IMR-90 (cell line): ENCODE measurements at regions not wholly inside any gene's neighbourhood (a gene's known extent, or its start where the extent isn't known, plus 50 kb on each side); places are given as distances from the start of the nearest gene placed in this dataset.
A peak's percentile ranks its signal among the peaks of the same experiment; 100 is the strongest.

Experiments
- ATAC-seq: fragments of 200-7000 bp; cut with Tn5 transposase; 2 replicates; pipeline ENCODE4 v1.9.1; 2020; ENCODE audit warnings: low read depth, mild to moderate bottlenecking, moderate library complexity
- BruUV-seq: library from RNA; stranded (reverse); fragments of 400-500 nt; replicated peaks from 2 replicates; lab custom pipeline; 2021; lab: Mats Ljungman, UMichigan
- CTCF ChIA-PET: fragments of 300-600 bp; formaldehyde crosslinking; extraction: SDS; loops from one replicate; lab custom pipeline; 2021; ENCODE audit warnings: antibody characterized with exemption; lab: Yijun Ruan, JAX
- POLR2A ChIA-PET: fragments of 300-600 bp; sonication (Branson Sonifier 250); formaldehyde crosslinking; loops from one replicate; lab custom pipeline; 2022; ENCODE audit warnings: antibody characterized with exemption; ENCODE audit not compliant: unreplicated experiment; lab: Charles Lee
- DNase-seq: peaks from one replicate; pipeline ENCODE4 v3.0.0; 2013
- H2AFZ ChIP-seq: replicated peaks from 2 replicates; pipeline ENCODE3; 2013; ENCODE audit warnings: low read length, mild to moderate bottlenecking; ENCODE audit not compliant: poor library complexity
- H2AK5ac ChIP-seq: 2 replicates; pipeline ENCODE4 v1.6.1; 2013; ENCODE audit warnings: low read depth, low read length, inconsistent platforms
- H2AK9ac ChIP-seq: replicated peaks from 2 replicates; pipeline ENCODE3; 2013; ENCODE audit warnings: mild to moderate bottlenecking, low read depth, low read length, moderate library complexity; ENCODE audit not compliant: poor library complexity
- H2BK120ac ChIP-seq: 2 replicates; pipeline ENCODE4 v1.6.1; 2013; ENCODE audit warnings: low read depth, low read length, inconsistent platforms
- H2BK15ac ChIP-seq: 3 replicates; pipeline ENCODE4 v1.6.1; 2013; ENCODE audit warnings: low read depth, low read length, inconsistent platforms
- H2BK20ac ChIP-seq: 2 replicates; pipeline ENCODE4 v1.6.1; 2013; ENCODE audit warnings: low read depth, mild to moderate bottlenecking, inconsistent platforms, low read length, moderate library complexity
- H2BK5ac ChIP-seq: 2 replicates; pipeline ENCODE4 v1.6.1; 2013; ENCODE audit warnings: mild to moderate bottlenecking, low read depth, low read length, inconsistent platforms; ENCODE audit not compliant: poor library complexity, severe bottlenecking
- H3K14ac ChIP-seq: replicated peaks from 2 replicates; pipeline ENCODE4 v1.6.1; 2013; ENCODE audit warnings: low read depth, low read length, inconsistent platforms
- H3K18ac ChIP-seq: 2 replicates; pipeline ENCODE4 v1.6.1; 2013; ENCODE audit warnings: low read depth, low read length, control low read depth
- H3K23ac ChIP-seq: 2 replicates; pipeline ENCODE4 v1.6.1; 2013; ENCODE audit warnings: low read depth, low read length, inconsistent platforms
- H3K27ac ChIP-seq: 2 replicates; pipeline ENCODE4 v1.5.1; 2013; ENCODE audit warnings: mild to moderate bottlenecking, control low read depth, low read length; ENCODE audit not compliant: insufficient read depth
- H3K27me3 ChIP-seq: 2 replicates; pipeline ENCODE4 v1.6.1; 2013; ENCODE audit warnings: low read length; ENCODE audit not compliant: control insufficient read depth, insufficient read depth
- H3K36me3 ChIP-seq: 2 replicates; pipeline ENCODE4 v1.6.1; 2013; ENCODE audit warnings: low read length, mixed read lengths; ENCODE audit not compliant: control insufficient read depth, insufficient read depth
- H3K4ac ChIP-seq: 2 replicates; pipeline ENCODE4 v1.6.1; 2013; ENCODE audit warnings: low read depth, low read length, inconsistent platforms
- H3K4me1 ChIP-seq: 2 replicates; pipeline ENCODE4 v1.6.1; 2013; ENCODE audit warnings: low read length, mixed read lengths; ENCODE audit not compliant: control insufficient read depth, insufficient read depth
- H3K4me2 ChIP-seq: 2 replicates; pipeline ENCODE4 v1.6.1; 2013; ENCODE audit warnings: low read depth, mild to moderate bottlenecking, control low read depth, low read length, moderate library complexity
- H3K4me3 ChIP-seq: 2 replicates; pipeline ENCODE4 v1.5.1; 2013; ENCODE audit warnings: low read depth, mild to moderate bottlenecking, control low read depth, low read length, moderate library complexity; ENCODE audit not compliant: insufficient read depth
- H3K56ac ChIP-seq: 2 replicates; pipeline ENCODE4 v1.6.1; 2013; ENCODE audit warnings: low read length, inconsistent platforms; ENCODE audit not compliant: insufficient read depth; ENCODE audit errors: extremely low read depth
- H3K79me1 ChIP-seq, 2 experiments: 2 replicates each; pipeline ENCODE4 v1.6.1; 2013; ENCODE audit warnings: low read length in 2 of 2, inconsistent platforms in 1 of 2, low read depth in 1 of 2
- H3K9ac ChIP-seq: 2 replicates; pipeline ENCODE4 v1.6.1; 2013; ENCODE audit warnings: low read depth, low read length, control low read depth
- H3K9me1 ChIP-seq: 2 replicates; pipeline ENCODE4 v1.6.1; 2013; ENCODE audit warnings: low read length, inconsistent platforms; ENCODE audit not compliant: insufficient read depth
- H3K9me3 ChIP-seq: 2 replicates; pipeline ENCODE4 v1.6.1; 2013; ENCODE audit warnings: low read length; ENCODE audit not compliant: control insufficient read depth, insufficient read depth
- H4K20me1 ChIP-seq: 2 replicates; pipeline ENCODE4 v1.6.1; 2013; ENCODE audit warnings: low read length, inconsistent platforms; ENCODE audit not compliant: insufficient read depth
- H4K5ac ChIP-seq: 2 replicates; pipeline ENCODE4 v1.6.1; 2013; ENCODE audit warnings: mild to moderate bottlenecking, low read depth, low read length, control low read depth
- H4K8ac ChIP-seq, 2 experiments: 2 replicates each; pipeline ENCODE4 v1.6.1; 2013; ENCODE audit warnings: low read depth in 2 of 2, low read length in 2 of 2, control low read depth in 1 of 2, inconsistent platforms in 1 of 2
- H4K91ac ChIP-seq: 2 replicates; pipeline ENCODE4 v1.6.1; 2013; ENCODE audit warnings: low read depth, low read length, inconsistent platforms; ENCODE audit not compliant: insufficient read depth
- FOS ChIP-seq: fragments of 150-350 bp; IDR thresholded peaks from 2 replicates; pipeline ENCODE4 v1.6.1; 2016; ENCODE audit warnings: low read depth, low read length
- MAZ ChIP-seq: IDR thresholded peaks from 2 replicates; pipeline ENCODE4 v1.6.1; 2012; ENCODE audit warnings: low read depth, mild to moderate bottlenecking, low read length, improper control_type of control experiment, moderate library complexity, borderline replicate concordance
- SMC3 ChIP-seq: fragments of 150-350 bp; IDR thresholded peaks from 2 replicates; pipeline ENCODE4 v1.6.1; 2016; ENCODE audit warnings: low read depth, mild to moderate bottlenecking, antibody characterized with exemption, low read length, moderate library complexity
- whole genome bisulfite sequencing, 2 experiments: methylation state at CpG; one replicate each; pipeline versions ENCODE4 v1.1.5 to v1.1.7; 2013; ENCODE audit warnings: missing lambda C conversion rate in 2 of 2; ENCODE audit not compliant: insufficient read length in 1 of 2; ENCODE audit errors: extremely low coverage in 2 of 2; 5-methylcytosine and 5-hydroxymethylcytosine counted together
- dilution Hi-C: fragments of 300-500 bp; cut with HindIII; formaldehyde crosslinking; loops from one replicate; pipeline ENCODE4 v1.14.3; 2018; ENCODE audit warnings: low sequenced_read_pairs; ENCODE audit not compliant: unreplicated experiment
- in situ Hi-C: fragments of 300-500 bp; cut with MboI; formaldehyde crosslinking; loops from 3 replicates; pipeline ENCODE4 v1.14.3; 2019; ENCODE audit warnings: low sequenced_read_pairs, inconsistent platforms, mixed read lengths
- intact Hi-C: fragments of 100-400 bp; cut with micrococcal nuclease; formaldehyde crosslinking; loops from 2 replicates; pipeline ENCODE4 v1.10.0; 2022
- TF ChIP-seq, protein P1 (sequence below): fragments of 150-350 bp; IDR thresholded peaks from 2 replicates; pipeline ENCODE4 v1.6.1; 2017; ENCODE audit warnings: mild to moderate bottlenecking, antibody characterized with exemption, low read length, low read depth
- TF ChIP-seq, protein P2 (sequence below): fragments of 150-350 bp; IDR thresholded peaks from 2 replicates; pipeline ENCODE4 v1.6.1; 2016; ENCODE audit warnings: low read depth, mild to moderate bottlenecking, low read length, moderate library complexity, borderline replicate concordance

DNA sequence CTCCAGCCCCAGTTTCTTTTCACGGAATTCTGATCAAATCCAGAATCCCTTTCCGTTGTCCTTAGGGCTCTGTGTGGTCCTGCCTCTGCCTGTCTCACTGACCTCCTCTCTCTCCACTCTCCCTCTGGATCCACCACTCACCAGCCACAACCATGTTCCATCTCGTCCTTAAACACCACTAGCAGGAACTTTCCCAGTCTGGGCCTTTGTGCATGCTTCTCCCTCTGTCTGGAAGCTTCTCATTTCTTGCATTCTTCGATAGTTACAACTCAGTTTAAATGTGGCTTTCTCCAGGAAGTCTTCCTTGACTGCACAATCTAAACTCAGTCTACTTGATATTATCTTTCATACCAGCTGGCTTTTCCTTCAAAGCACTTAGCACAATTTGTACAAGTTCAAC, 117.7 kb upstream of the MSX2 start:
- H3K27ac ChIP-seq: no peak overlapping the region
- DNase-seq: no peak
- no peaks in the 10 kb centered on the region for H3K79me1 ChIP-seq
- H3K27me3 ChIP-seq: no peaks in the 10 kb centered on the region
- 60% methylated on average over 2 of the region's 4 CpGs; no CpG with 5 or more reads in 1 of the 2 experiments for whole genome bisulfite sequencing, 2 experiments
- ATAC-seq: peak; percentile 42
- peak overlapping the region; percentile 12; the same call in 1 of the 2 replicates for H3K18ac ChIP-seq
- H3K14ac ChIP-seq: no peak overlapping the region
- peak overlapping the region; percentile 65 for H2BK120ac ChIP-seq
- peak overlapping the region; percentile 74 for H4K91ac ChIP-seq
- dilution Hi-C loops: no loop called here
- no peak overlapping the region for H2BK5ac ChIP-seq
- H3K9me1 ChIP-seq: no peaks in the 10 kb centered on the region
- H4K20me1 ChIP-seq: no peaks in the 10 kb centered on the region
- no peak for TF ChIP-seq FOS
- TF ChIP-seq MAZ: no peak
- no peak for TF ChIP-seq SMC3
- TF ChIP-seq, protein P1, sequence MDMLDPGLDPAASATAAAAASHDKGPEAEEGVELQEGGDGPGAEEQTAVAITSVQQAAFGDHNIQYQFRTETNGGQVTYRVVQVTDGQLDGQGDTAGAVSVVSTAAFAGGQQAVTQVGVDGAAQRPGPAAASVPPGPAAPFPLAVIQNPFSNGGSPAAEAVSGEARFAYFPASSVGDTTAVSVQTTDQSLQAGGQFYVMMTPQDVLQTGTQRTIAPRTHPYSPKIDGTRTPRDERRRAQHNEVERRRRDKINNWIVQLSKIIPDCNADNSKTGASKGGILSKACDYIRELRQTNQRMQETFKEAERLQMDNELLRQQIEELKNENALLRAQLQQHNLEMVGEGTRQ: no peak
- TF ChIP-seq, protein P2, sequence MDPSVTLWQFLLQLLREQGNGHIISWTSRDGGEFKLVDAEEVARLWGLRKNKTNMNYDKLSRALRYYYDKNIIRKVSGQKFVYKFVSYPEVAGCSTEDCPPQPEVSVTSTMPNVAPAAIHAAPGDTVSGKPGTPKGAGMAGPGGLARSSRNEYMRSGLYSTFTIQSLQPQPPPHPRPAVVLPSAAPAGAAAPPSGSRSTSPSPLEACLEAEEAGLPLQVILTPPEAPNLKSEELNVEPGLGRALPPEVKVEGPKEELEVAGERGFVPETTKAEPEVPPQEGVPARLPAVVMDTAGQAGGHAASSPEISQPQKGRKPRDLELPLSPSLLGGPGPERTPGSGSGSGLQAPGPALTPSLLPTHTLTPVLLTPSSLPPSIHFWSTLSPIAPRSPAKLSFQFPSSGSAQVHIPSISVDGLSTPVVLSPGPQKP: no peak
- H2AFZ ChIP-seq: peak overlapping the region; percentile 28
- no peak overlapping the region for H3K4me3 ChIP-seq
- H3K36me3 ChIP-seq: no peaks in the 10 kb centered on the region
- H3K4ac ChIP-seq: peak overlapping the region; percentile 41; the same call in 1 of the 2 replicates
- no peak overlapping the region; the same call in 2 of the 3 replicates for H2BK15ac ChIP-seq
- H3K4me2 ChIP-seq: no peak overlapping the region
- no peak overlapping the region; the same call in 1 of the 2 replicates for H4K5ac ChIP-seq
- intact Hi-C loops: no loop called here
- no TSS peak for BruUV-seq
- POLR2A ChIA-PET: no interaction called here
- no peak overlapping the region for H3K56ac ChIP-seq
- H2AK9ac ChIP-seq: no peak overlapping the region
- peaks cover 7% of the 10 kb centered on the region for H3K4me1 ChIP-seq
- CTCF ChIA-PET: interaction anchor here (0.6 to 1.2 kb wide), 3 partner anchors 13 to 681 kb away, joined by 3 read pairs; no protein-coding TSS in a partner anchor
- H3K9me3 ChIP-seq: no peaks in the 10 kb centered on the region
- H3K23ac ChIP-seq: 0 out of 2 replicates have a peak overlapping the region, but pooled peaks have one; percentile 8
- peak overlapping the region; percentile 63; the same call in 1 of the 2 replicates for H2BK20ac ChIP-seq
- peak overlapping the region in 1 of 2 experiments; percentile 20; a peak in 1 of 4 replicates for H4K8ac ChIP-seq
- no peak overlapping the region; the same call in 1 of the 2 replicates for H2AK5ac ChIP-seq
- in situ Hi-C loops: no loop called here
- no peak overlapping the region for H3K9ac ChIP-seq
